ENCODE measurements at regions not wholly inside any gene's neighbourhood (a gene's known extent, or its start where the extent isn't known, plus 50 kb on each side); places are given as distances from the start of the nearest gene placed in this dataset.

DNA sequence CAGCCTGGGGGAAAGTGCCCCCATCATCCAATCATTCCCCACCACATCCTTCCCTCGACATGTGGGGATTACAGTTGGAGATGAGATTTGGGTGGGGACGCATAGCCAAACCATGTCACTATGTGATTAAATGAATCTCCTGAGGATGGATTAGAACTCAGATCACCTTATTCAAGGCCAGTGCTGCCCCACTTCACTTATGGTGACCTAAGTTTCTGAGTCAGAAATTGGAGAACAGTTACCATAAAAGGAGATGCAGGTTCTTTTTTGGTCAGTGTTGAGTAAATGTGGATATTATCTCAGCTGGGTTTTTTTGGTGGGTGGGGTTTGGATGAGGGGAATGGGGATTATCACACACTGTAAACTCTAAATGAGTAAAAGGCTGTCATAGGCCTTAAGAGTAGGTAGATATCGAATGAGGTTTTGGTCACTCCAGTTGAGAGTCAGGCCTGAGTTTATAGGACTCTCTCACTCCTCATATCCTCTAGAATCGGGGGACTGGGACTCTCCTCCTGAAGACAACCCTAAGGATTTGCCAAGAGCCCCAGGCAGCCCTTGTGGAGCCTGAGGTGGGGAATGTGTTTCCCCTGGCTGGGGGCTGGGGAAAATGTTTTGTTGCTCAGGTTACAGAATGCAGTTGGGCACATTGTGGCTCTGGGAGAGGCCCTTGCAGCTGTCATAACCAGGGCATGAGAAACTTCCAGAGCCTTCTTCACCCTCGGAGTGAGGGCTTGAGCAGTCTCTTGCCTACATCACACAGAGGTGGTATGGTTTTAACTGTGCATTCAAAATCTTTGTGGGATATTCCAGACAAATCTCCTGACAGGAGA lies 213.0 kb downstream of the BAMBI start:
- TF ChIP-seq POLR2AphosphoS5 (IDR thresholded peaks at IDR 0.05; ENCODE audit: borderline replicate concordance, low read depth, low read length) (no peak), EZH2 (IDR thresholded peaks at IDR 0.05) (no peak), FOXP2 (optimal IDR thresholded peaks at IDR 0.05; ENCODE audit: control extremely low read depth, extremely low read length, insufficient read depth) (no peak)
